ENCODE measurements at regions not wholly inside any gene's neighbourhood (a gene's known extent, or its start where the extent isn't known, plus 50 kb on each side); places are given as distances from the start of the nearest gene placed in this dataset.

DNA sequence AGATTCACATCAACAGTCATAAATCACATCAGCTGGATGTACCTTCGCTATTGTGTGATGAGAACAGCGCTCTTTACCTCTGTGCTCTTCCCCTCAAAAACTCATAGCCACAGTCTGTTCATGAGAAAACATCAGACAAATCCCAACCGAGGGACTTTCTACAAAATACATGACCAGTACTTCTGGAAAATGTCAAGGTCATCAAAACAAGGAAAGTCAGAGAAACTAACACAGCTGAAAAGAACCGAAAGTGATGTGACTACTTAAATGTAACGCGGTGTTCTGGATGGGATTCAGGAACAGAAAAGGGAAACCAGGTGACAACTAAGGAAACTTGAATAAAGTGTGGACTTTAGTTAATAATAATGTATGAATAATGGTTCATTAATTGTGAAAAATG lies 112.0 kb upstream of the CBLN4 start:
- no peaks in the 10 kb centered on the region for H3K36me3 ChIP-seq
- no peaks in the 10 kb centered on the region for H3K9me3 ChIP-seq
- no peak overlapping the region for H3K27ac ChIP-seq
- 46 to 64% methylated on average over 6 of the region's 6 CpGs for WGBS, 2 donors (ENCODE audit: low coverage in 1 of 2)
- no peak for DNase-seq
- intact Hi-C loops (cut with DNase I; ENCODE audit: low total_unique reads) = no loop called here
- no peaks in the 10 kb centered on the region for H3K27me3 ChIP-seq
- no peak overlapping the region for H3K4me3 ChIP-seq
- TF ChIP-seq POLR2AphosphoS5 (IDR thresholded peaks at IDR 0.05) (no peak), EP300 (IDR thresholded peaks at IDR 0.05; ENCODE audit: low read depth) (no peak), POLR2A (IDR thresholded peaks at IDR 0.05) (no peak)
- TF ChIP-seq, protein P1, sequence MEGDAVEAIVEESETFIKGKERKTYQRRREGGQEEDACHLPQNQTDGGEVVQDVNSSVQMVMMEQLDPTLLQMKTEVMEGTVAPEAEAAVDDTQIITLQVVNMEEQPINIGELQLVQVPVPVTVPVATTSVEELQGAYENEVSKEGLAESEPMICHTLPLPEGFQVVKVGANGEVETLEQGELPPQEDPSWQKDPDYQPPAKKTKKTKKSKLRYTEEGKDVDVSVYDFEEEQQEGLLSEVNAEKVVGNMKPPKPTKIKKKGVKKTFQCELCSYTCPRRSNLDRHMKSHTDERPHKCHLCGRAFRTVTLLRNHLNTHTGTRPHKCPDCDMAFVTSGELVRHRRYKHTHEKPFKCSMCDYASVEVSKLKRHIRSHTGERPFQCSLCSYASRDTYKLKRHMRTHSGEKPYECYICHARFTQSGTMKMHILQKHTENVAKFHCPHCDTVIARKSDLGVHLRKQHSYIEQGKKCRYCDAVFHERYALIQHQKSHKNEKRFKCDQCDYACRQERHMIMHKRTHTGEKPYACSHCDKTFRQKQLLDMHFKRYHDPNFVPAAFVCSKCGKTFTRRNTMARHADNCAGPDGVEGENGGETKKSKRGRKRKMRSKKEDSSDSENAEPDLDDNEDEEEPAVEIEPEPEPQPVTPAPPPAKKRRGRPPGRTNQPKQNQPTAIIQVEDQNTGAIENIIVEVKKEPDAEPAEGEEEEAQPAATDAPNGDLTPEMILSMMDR (IDR thresholded peaks at IDR 0.05) = no peak
- in situ Hi-C loops (cut with MboI; ENCODE audit: low pct_ligation_motif_present in 1 of 4, low pct_unique_long_range_greater_than_20kb in 1 of 4, low sequenced_read_pairs in 3 of 4) = no loop called here
- no peaks in the 10 kb centered on the region for H3K4me1 ChIP-seq

DNA sequence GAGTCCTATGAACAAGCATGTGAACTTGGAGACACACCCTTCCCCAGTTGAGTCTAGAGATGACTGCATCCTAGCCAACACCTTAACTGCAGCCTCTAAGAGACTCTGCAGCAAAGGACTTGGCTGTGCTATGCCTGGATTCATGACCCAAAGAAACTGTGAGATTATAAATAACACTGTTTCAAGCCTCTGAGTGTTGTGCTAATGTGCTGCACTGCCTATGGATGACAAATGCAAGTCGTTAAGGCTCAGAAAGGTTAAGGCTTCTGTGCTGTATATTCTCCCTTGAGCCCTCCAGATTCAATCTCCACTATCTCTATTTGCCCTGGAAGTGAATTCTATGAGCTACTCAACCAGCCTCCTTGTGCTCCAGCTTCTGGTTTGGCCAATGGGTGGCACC lies 116.5 kb upstream of the CBLN4 start:
- TF ChIP-seq POLR2A (IDR thresholded peaks at IDR 0.05) (no peak), POLR2AphosphoS5 (IDR thresholded peaks at IDR 0.05) (no peak), EP300 (IDR thresholded peaks at IDR 0.05; ENCODE audit: low read depth) (no peak)
- TF ChIP-seq, protein P1 (IDR thresholded peaks at IDR 0.05) = no peak
- H3K9me3 ChIP-seq = no peaks in the 10 kb centered on the region
- H3K36me3 ChIP-seq = no peaks in the 10 kb centered on the region
- no peak overlapping the region for H3K4me3 ChIP-seq
- no peak overlapping the region for H3K27ac ChIP-seq
- no peak for DNase-seq
- intact Hi-C loops (cut with DNase I; ENCODE audit: low total_unique reads) (no loop called here), in situ Hi-C loops (cut with MboI; ENCODE audit: low pct_ligation_motif_present in 1 of 4, low pct_unique_long_range_greater_than_20kb in 1 of 4, low sequenced_read_pairs in 3 of 4) (no loop called here)
- no peaks in the 10 kb centered on the region for H3K27me3 ChIP-seq
- H3K4me1 ChIP-seq = no peaks in the 10 kb centered on the region
- 68% methylated on average over 1 of the region's 1 CpG; no CpG with 5 or more reads in 1 of the 2 donors for WGBS, 2 donors (ENCODE audit: low coverage in 1 of 2)

- no peaks in the 10 kb centered on the region for H3K4me1 ChIP-seq
- WGBS, 2 donors (ENCODE audit: low coverage in 1 of 2) = 53 to 65% methylated on average over 4 of the region's 4 CpGs
- no peak overlapping the region for H3K27ac ChIP-seq
- H3K27me3 ChIP-seq = no peaks in the 10 kb centered on the region
- H3K4me3 ChIP-seq = no peak overlapping the region
- peaks cover 0 to 15% of the 10 kb centered on the region in 2 donors for H3K9me3 ChIP-seq
- no peak for DNase-seq
- TF ChIP-seq POLR2AphosphoS5 (IDR thresholded peaks at IDR 0.05) (no peak), EP300 (IDR thresholded peaks at IDR 0.05; ENCODE audit: low read depth) (no peak), POLR2A (IDR thresholded peaks at IDR 0.05) (no peak)
- TF ChIP-seq, protein P1 (IDR thresholded peaks at IDR 0.05) = no peak
- no peaks in the 10 kb centered on the region for H3K36me3 ChIP-seq
- in situ Hi-C loops (cut with MboI; ENCODE audit: low pct_ligation_motif_present in 1 of 4, low pct_unique_long_range_greater_than_20kb in 1 of 4, low sequenced_read_pairs in 3 of 4) = loop anchor here in 1 of 4 donors (25.0 kb wide), 1 partner anchor 106 kb away; no protein-coding TSS in a partner anchor
- intact Hi-C loops (cut with DNase I; ENCODE audit: low total_unique reads) = no loop called here
These were observed 104.8 kb upstream of the MC3R start for GRCh38 chr20:56143759-56144158.

DNA sequence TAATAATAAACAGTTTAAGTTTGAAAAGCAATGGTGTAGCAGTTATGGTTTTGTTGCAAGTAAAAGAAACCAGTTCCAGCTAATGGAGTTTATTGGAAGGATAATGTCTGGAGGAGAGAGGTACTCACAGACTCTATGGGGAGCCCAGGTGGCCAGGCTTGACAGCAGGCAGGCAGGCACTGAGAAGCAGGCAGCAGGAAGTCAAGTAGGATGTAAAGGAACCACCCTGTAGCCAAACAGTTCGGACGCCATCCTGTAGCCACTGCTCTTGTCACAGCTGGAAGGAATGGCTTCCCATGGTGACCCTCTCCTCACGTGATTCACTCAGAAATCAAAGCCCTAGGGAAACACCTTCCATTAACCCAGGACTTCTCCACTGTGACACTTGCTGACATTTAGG lies 96.7 kb upstream of the MC3R start:
- H3K27ac ChIP-seq = no peak overlapping the region
- H3K36me3 ChIP-seq = no peaks in the 10 kb centered on the region
- WGBS, 2 donors (ENCODE audit: low coverage in 1 of 2) = 37% methylated on average over 3 of the region's 3 CpGs; no CpG with 5 or more reads in 1 of the 2 donors
- H3K27me3 ChIP-seq = no peaks in the 10 kb centered on the region
- no peak for DNase-seq
- intact Hi-C loops (cut with DNase I; ENCODE audit: low total_unique reads) = no loop called here
- peaks cover 0 to 7% (median 0%) of the 10 kb centered on the region in 4 donors for H3K4me1 ChIP-seq
- H3K4me3 ChIP-seq = no peak overlapping the region
- no peak for TF ChIP-seq EP300 (IDR thresholded peaks at IDR 0.05; ENCODE audit: low read depth)
- TF ChIP-seq POLR2A (IDR thresholded peaks at IDR 0.05) = no peak
- no peak for TF ChIP-seq POLR2AphosphoS5 (IDR thresholded peaks at IDR 0.05)
- TF ChIP-seq, protein P1 (IDR thresholded peaks at IDR 0.05) = no peak
- H3K9me3 ChIP-seq = no peaks in the 10 kb centered on the region
- in situ Hi-C loops (cut with MboI; ENCODE audit: low pct_ligation_motif_present in 1 of 4, low pct_unique_long_range_greater_than_20kb in 1 of 4, low sequenced_read_pairs in 3 of 4) = loop anchor here in 3 of 4 donors (25.0 kb wide), 1 partner anchor 740 kb away; no protein-coding TSS in a partner anchor

Data from transverse colon (tissue), 4 donors.